CD4-positive, alpha-beta T cell (primary cell): ENCODE measurements at regions not wholly inside any gene's neighbourhood (a gene's known extent, or its start where the extent isn't known, plus 50 kb on each side); places are given as distances from the start of the nearest gene placed in this dataset.
A peak's percentile ranks its signal among the peaks of the same experiment; 100 is the strongest.
"Not testable (repeated sequence)": the region's sequence is repeated elsewhere in the genome, so short reads cannot be mapped to it uniquely, and the experiment has no call there.

Experiments
- ATAC-seq: fragments of 200-7000 bp; cut with Tn5 transposase; one replicate; pipeline ENCODE4 v1.10.0; 2022; ENCODE audit warnings: mild to moderate bottlenecking; ENCODE audit not compliant: poor library complexity
- CTCF ChIA-PET: fragments of 350-600 bp; sonication (Branson Sonifier 250); formaldehyde crosslinking; loops from one replicate; lab custom pipeline; 2021; ENCODE audit warnings: antibody characterized with exemption, inconsistent platforms; lab: Charles Lee
- POLR2A ChIA-PET: fragments of 350-600 bp; sonication (Branson Sonifier 250); formaldehyde crosslinking; loops from one replicate; lab custom pipeline; 2021; ENCODE audit warnings: antibody characterized with exemption, inconsistent platforms; lab: Charles Lee
- DNase-seq, 14 experiments: peaks; one replicate each; pipeline ENCODE4 v3.0.0-alpha.2; 2013 to 2020; ENCODE audit warnings: mixed read lengths in 2 of 14
- H3K27ac ChIP-seq, 2 donors: one replicate each; pipeline versions ENCODE4 v1.5.1 to v1.7.0; 2013; ENCODE audit warnings: low read length in 2 of 2, low read depth in 1 of 2, mild to moderate bottlenecking in 1 of 2
- H3K27me3 ChIP-seq, 2 experiments: 1 replicate in 1 of 2; 2 replicates in 1 of 2; pipeline versions ENCODE4 v1.6.1 to v1.7.0; 2013; ENCODE audit warnings: low read length in 2 of 2, control low read depth in 1 of 2, mild to moderate bottlenecking in 1 of 2, moderate library complexity in 1 of 2; ENCODE audit not compliant: insufficient read depth in 2 of 2, control insufficient read depth in 1 of 2
- H3K36me3 ChIP-seq: one replicate; pipeline ENCODE4 v1.6.1; 2013; ENCODE audit warnings: low read length, control low read depth; ENCODE audit not compliant: insufficient read depth
- H3K4me1 ChIP-seq: one replicate; pipeline ENCODE4 v1.6.1; 2013; ENCODE audit warnings: low read length, control low read depth; ENCODE audit not compliant: insufficient read depth
- H3K4me3 ChIP-seq: one replicate; pipeline ENCODE4 v1.5.1; 2013; ENCODE audit warnings: mild to moderate bottlenecking, low read length, moderate library complexity
- H3K9me3 ChIP-seq, 2 experiments: 1 replicate in 1 of 2; 2 replicates in 1 of 2; pipeline versions ENCODE4 v1.6.1 to v1.7.0; 2013; ENCODE audit warnings: low read length in 2 of 2, mild to moderate bottlenecking in 2 of 2, control low read depth in 1 of 2, moderate library complexity in 1 of 2; ENCODE audit not compliant: control insufficient read depth in 1 of 2, insufficient read depth in 1 of 2
- H3K27ac Mint-ChIP-seq: one replicate; pipeline ENCODE4 v1.8.0; 2020; ENCODE audit warnings: mixed read lengths
- H3K27me3 Mint-ChIP-seq: one replicate; pipeline ENCODE4 v1.8.0; 2021; ENCODE audit warnings: mixed read lengths
- H3K36me3 Mint-ChIP-seq: one replicate; pipeline ENCODE4 v1.8.0; 2021; ENCODE audit warnings: low read depth, mixed read lengths
- H3K4me1 Mint-ChIP-seq: one replicate; pipeline ENCODE4 v1.8.0; 2021; ENCODE audit warnings: low read depth, mixed read lengths
- H3K4me3 Mint-ChIP-seq: one replicate; pipeline ENCODE4 v1.8.0; 2020; ENCODE audit warnings: mild to moderate bottlenecking, mixed read lengths
- H3K9me3 Mint-ChIP-seq: one replicate; pipeline ENCODE4 v1.8.0; 2020; ENCODE audit warnings: mixed read lengths
- intact Hi-C, 2 experiments: fragments of 100-400 bp; cut with DNase I in 1 of 2; cut with micrococcal nuclease in 1 of 2; formaldehyde crosslinking; loops; one replicate each; pipeline versions ENCODE4 v1.15.1 to v1.9.0; 2023 to 2025; cut with DNase I, micrococcal nuclease

DNA sequence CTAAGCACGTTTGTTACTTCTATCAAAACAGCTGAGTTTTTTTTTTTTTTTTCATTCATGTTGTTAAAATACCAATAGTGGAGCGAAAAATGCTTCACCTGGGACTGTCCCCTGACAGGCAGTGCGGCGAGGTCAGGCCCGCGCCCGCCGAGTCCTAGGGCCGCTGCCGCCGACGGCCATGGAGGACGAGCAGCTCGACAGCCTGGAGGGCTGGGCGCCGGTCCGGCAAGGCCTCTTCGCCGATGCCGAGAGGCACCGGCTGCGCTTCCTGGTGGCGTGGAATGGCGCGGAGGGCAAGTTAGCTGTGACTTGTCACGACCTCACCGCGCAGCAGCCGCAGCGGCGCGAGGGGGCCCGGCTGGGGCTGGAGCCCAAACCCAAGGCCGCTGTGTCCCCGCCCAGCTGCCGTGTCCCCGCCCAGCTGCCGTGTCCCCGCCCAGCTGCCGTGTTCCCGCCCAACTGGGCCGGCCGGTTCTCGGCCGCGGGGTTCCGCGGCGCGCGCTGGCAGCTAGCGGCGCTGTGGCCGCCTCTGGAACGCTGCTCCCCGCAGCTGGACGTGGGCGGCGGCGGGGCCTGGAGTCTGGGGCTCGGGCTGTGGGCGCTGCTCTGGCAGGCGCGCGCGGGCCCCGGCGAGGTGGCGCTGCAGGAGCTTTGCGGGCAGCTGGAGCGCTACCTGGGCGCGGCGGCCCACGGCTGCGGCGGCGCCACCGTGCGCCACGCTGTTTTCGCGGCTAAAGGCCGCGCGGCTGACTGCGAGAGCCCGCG lies 56.7 kb upstream of the GOLGA8R start:
- peak; percentile 91 for ATAC-seq
- H3K9me3 Mint-ChIP-seq, CTCF ChIA-PET, H3K4me1 ChIP-seq, H3K4me3 ChIP-seq, POLR2A ChIA-PET, H3K4me1 Mint-ChIP-seq, H3K36me3 ChIP-seq, H3K4me3 Mint-ChIP-seq, H3K27ac Mint-ChIP-seq, H3K27me3 ChIP-seq, H3K27ac ChIP-seq, H3K9me3 ChIP-seq, H3K36me3 Mint-ChIP-seq, H3K27me3 Mint-ChIP-seq, intact Hi-C loops: not testable (repeated sequence)
- peak in 11 of 14 experiments; percentile 19 to 72 (median 35) for DNase-seq

DNA sequence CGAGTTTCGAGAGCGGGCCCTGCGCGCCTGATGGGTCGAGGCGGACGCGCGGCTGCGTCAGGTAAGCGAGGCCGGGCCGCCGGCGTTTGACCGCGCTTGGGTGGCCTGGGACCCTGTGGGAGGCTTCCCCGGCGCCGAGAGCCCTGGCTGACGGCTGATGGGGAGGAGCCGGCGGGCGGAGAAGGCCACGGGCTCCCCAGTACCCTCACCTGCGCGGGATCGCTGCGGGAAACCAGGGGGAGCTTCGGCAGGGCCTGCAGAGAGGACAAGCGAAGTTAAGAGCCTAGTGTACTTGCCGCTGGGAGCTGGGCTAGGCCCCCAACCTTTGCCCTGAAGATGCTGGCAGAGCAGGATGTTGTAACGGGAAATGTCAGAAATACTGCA lies 57.3 kb upstream of the GOLGA8R start:
- CTCF ChIA-PET, POLR2A ChIA-PET, ATAC-seq, H3K4me3 ChIP-seq, H3K4me3 Mint-ChIP-seq, H3K36me3 Mint-ChIP-seq, DNase-seq, H3K9me3 Mint-ChIP-seq, H3K9me3 ChIP-seq, intact Hi-C loops, H3K4me1 Mint-ChIP-seq, H3K27ac ChIP-seq, H3K4me1 ChIP-seq, H3K27me3 ChIP-seq, H3K27ac Mint-ChIP-seq, H3K36me3 ChIP-seq, H3K27me3 Mint-ChIP-seq: not testable (repeated sequence)

DNA sequence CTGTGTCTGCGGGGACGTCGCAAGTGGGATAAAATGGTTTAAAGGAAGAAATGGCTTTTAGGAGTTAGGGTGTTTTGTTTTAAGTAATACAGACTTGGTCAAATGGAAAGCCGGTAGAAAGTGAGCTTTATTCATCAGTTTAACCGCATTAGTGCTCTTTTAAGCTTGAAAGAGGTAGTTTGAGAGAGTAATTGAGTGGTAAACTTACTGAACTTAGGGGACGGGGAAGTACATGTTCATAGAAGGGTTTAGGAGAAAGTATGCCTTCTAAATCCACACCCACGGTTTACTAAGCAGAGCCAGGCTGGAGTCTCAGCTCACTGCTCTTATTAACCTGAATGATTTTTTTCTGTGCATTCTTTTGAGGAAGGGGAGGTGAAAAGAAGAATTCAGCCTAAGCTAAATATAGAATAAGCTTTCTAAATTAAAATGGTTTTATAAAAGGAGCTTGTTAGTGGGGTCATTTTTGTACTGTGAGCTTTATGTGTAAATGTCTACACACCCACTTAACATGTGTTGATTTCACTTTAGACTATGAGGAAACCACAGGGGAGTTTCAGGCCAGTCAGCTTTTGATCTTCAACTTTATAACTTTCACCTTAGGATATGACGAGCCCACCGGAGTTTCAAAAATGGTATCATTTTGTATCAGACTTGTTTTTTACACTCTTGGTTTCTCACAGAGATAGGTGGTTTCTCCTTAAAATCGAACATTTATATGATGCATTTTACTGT lies 57.9 kb upstream of the GOLGA8R start:
- H3K36me3 Mint-ChIP-seq, H3K9me3 ChIP-seq, H3K9me3 Mint-ChIP-seq, intact Hi-C loops, ATAC-seq, H3K27ac Mint-ChIP-seq, H3K36me3 ChIP-seq, DNase-seq, H3K4me3 ChIP-seq, H3K27me3 ChIP-seq, H3K4me3 Mint-ChIP-seq, H3K4me1 ChIP-seq, POLR2A ChIA-PET, CTCF ChIA-PET, H3K27ac ChIP-seq, H3K27me3 Mint-ChIP-seq, H3K4me1 Mint-ChIP-seq: not testable (repeated sequence)

DNA sequence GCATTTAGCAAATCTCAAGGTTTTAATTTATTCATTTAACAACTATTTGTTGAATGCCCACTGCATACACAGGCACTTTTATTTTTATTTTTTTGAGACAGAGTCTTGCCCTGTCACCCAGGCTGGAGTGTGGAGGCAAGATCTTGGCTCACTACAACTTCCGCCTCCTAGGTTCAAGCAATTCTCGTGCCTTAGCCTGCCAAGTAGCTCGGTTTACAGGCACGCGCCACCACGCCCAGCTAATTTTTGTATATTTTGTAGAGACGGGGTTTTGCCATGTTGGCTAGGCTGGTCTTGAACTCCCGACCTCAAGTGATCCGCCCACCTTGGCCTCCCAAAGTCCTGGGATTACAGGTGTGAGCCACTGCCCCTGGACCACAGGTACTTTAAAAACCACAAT lies 67.0 kb upstream of the GOLGA8Q start:
- H3K27ac ChIP-seq, DNase-seq, H3K4me3 ChIP-seq, H3K4me1 Mint-ChIP-seq, H3K9me3 Mint-ChIP-seq, H3K27ac Mint-ChIP-seq, H3K27me3 Mint-ChIP-seq, CTCF ChIA-PET, H3K4me3 Mint-ChIP-seq, H3K4me1 ChIP-seq, intact Hi-C loops, POLR2A ChIA-PET, H3K36me3 ChIP-seq, H3K9me3 ChIP-seq, ATAC-seq, H3K36me3 Mint-ChIP-seq, H3K27me3 ChIP-seq: not testable (repeated sequence)

DNA sequence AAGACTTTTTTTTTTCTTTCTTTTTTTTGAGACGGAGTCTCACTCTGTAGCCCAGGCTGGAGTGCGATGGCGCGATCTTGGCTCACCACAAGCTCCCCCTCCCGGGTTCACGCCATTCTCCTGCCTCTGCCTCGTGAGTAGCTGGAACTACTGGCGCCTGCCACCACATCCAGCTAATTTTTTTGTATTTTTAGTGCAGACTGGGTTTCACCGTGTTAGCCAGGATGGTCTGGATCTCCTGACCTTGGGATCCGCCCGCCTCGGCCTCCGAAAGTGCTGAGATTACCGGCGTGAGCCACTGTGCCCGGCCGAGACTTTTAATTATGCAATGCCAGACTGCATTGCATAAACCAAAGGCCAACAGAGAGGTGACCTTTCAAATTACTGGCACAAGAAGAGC lies 62.6 kb upstream of the GOLGA8Q start:
- POLR2A ChIA-PET, H3K36me3 ChIP-seq, H3K27me3 Mint-ChIP-seq, H3K9me3 ChIP-seq, H3K4me3 ChIP-seq, intact Hi-C loops, H3K4me1 Mint-ChIP-seq, H3K27ac ChIP-seq, ATAC-seq, H3K27ac Mint-ChIP-seq, H3K27me3 ChIP-seq, CTCF ChIA-PET, H3K9me3 Mint-ChIP-seq, H3K4me3 Mint-ChIP-seq, H3K36me3 Mint-ChIP-seq, H3K4me1 ChIP-seq: not testable (repeated sequence)
- DNase-seq: peak in 2 of 14 experiments; percentile 0 to 1

DNA sequence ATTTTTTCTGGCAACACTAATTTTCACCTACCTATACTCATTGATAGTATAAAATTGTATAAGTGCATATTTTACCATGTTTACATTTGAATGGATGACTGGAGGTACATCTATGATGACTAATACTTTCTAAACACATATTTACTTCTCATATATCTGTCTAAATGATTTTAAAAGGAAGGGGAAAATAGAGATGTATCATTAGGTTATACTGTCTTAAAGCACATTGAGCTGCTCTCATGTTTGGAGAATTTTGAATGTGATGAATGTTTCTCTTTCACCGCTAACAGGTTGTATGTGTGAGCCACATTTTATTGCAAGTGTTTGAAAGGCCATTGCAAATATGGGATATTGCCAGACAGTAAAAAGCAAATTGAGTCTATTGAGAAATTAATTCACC lies 61.5 kb upstream of the GOLGA8Q start:
- H3K9me3 ChIP-seq, H3K36me3 Mint-ChIP-seq, CTCF ChIA-PET, H3K27me3 Mint-ChIP-seq, H3K4me3 Mint-ChIP-seq, POLR2A ChIA-PET, H3K4me3 ChIP-seq, H3K27ac Mint-ChIP-seq, ATAC-seq, H3K36me3 ChIP-seq, DNase-seq, H3K4me1 ChIP-seq, intact Hi-C loops, H3K27ac ChIP-seq, H3K27me3 ChIP-seq, H3K9me3 Mint-ChIP-seq, H3K4me1 Mint-ChIP-seq: not testable (repeated sequence)

DNA sequence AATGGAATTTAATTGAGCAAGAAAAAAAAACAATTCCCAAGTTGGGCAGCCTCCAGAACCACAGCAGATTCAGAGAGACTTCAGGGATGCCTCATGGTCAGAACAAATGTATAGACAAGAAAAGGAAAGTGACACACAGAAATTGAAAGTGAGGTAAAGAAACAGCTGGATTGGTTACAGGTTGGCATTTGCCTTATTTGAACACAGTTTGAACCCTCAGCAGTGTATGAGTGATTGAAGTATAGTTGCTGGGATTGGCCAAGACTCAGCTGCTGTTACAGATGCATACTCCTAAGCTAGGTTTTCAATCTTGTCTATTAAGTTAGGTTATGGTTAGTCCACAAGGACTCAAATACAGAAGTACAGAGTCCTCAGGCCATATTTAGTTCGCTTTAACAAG lies 57.9 kb upstream of the GOLGA8Q start:
- intact Hi-C loops, POLR2A ChIA-PET, H3K27ac Mint-ChIP-seq: not testable (repeated sequence)

More for the DNA sequence above, 57.9 kb upstream of the GOLGA8Q start:
- H3K4me1 Mint-ChIP-seq, H3K9me3 Mint-ChIP-seq, H3K4me3 ChIP-seq, CTCF ChIA-PET, H3K27me3 Mint-ChIP-seq, DNase-seq, H3K9me3 ChIP-seq, H3K27ac ChIP-seq, ATAC-seq, H3K4me3 Mint-ChIP-seq, H3K4me1 ChIP-seq, H3K36me3 ChIP-seq, H3K36me3 Mint-ChIP-seq, H3K27me3 ChIP-seq: not testable (repeated sequence)
